Stomach smooth muscle (tissue), 2 donors: ENCODE measurements at regions not wholly inside any gene's neighbourhood (a gene's known extent, or its start where the extent isn't known, plus 50 kb on each side); places are given as distances from the start of the nearest gene placed in this dataset.

Experiments used
- H3K27ac ChIP-seq: one replicate; pipeline ENCODE4 v1.7.0; 2013; ENCODE audit warnings: mild to moderate bottlenecking, low read length, inconsistent platforms
- H3K27me3 ChIP-seq, 2 donors: one replicate each; pipeline ENCODE4 v1.7.0; 2013; ENCODE audit warnings: low read length in 2 of 2; ENCODE audit not compliant: insufficient read depth in 2 of 2, control insufficient read depth in 1 of 2
- H3K36me3 ChIP-seq, 2 donors: one replicate each; pipeline ENCODE4 v1.7.0; 2013; ENCODE audit warnings: low read length in 2 of 2; ENCODE audit not compliant: control insufficient read depth in 2 of 2, insufficient read depth in 2 of 2
- H3K4me1 ChIP-seq: one replicate; pipeline ENCODE4 v1.7.0; 2013; ENCODE audit warnings: low read length; ENCODE audit not compliant: control insufficient read depth, insufficient read depth
- H3K4me3 ChIP-seq, 2 donors: one replicate each; pipeline ENCODE4 v1.7.0; 2013; ENCODE audit warnings: low read length in 2 of 2
- H3K9ac ChIP-seq, 2 donors: one replicate each; pipeline ENCODE4 v1.7.0; 2013; ENCODE audit warnings: low read length in 2 of 2, mild to moderate bottlenecking in 1 of 2
- H3K9me3 ChIP-seq, 2 donors: one replicate each; pipeline ENCODE4 v1.7.0; 2013; ENCODE audit warnings: low read length in 2 of 2; ENCODE audit not compliant: control insufficient read depth in 2 of 2
- donor health status: healthy.
- donor health status: Pancreatic carcinoma.

DNA sequence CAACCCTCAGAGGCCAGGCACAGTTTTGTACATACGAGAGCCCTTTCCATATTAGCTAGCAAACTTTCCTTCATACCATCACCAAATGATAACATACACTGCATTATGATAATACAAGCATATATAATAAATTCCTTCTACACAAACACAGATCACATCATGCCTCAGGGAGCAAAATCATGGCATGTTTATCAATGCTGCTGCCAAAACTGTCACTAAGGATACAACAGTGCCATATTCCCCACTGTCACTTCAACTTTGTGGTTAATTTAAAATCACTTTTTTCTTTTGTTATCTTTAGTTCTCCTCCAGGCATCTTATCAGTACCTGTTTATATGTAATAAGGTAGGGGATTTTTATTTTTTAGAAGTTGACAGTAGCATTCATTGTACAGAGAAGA lies 196.3 kb downstream of the EPM2A start:
- no peak overlapping the region for H3K27ac ChIP-seq
- H3K36me3 ChIP-seq: no peaks in the 10 kb centered on the region
- H3K4me1 ChIP-seq: no peaks in the 10 kb centered on the region
- H3K9me3 ChIP-seq: no peaks in the 10 kb centered on the region
- H3K9ac ChIP-seq: no peak overlapping the region
- no peaks in the 10 kb centered on the region for H3K27me3 ChIP-seq
- H3K4me3 ChIP-seq: no peak overlapping the region

DNA sequence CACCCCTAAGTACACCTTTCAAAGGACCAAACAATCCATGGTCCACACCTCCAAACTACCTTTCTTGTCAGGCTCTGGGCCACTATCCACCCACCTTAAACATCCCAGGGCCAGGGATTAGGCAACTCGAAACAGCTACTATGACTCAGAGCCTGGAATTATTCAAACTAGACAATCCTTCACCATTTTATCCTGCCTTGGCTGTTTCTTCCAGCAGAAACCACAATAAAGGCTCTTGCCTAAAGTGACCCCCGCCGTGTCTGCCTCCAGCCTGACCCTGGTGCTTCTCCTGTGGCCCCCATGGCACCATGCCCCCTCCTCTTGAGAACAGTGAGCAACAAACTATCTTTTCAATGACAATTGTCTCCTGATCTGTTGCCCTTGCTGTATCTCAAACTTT lies 195.5 kb downstream of the EPM2A start:
- Histone ChIP-seq H3K4me1 (no peaks in the 10 kb centered on the region), H3K4me3 (no peak overlapping the region), H3K9me3 (no peaks in the 10 kb centered on the region), H3K36me3 (no peaks in the 10 kb centered on the region), H3K9ac (no peak overlapping the region), H3K27me3 (no peaks in the 10 kb centered on the region), H3K27ac (no peak overlapping the region)

DNA sequence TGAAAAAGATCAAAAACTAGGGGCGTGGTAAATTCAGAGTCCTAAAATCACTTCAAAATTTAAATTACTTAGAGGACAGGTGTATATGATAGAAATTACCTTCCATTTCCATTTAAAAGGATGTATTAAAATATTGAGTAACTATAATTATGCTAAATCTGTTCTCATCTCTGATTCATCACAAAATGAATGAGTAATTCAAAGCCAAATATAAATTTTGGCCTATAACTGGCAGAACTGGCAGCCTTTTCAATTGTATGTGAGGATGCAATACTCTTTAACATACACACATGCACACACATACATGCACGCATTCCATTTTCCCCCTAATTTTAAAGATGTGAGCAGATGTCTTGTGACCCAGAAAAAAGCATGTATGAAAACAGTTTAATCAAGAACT lies 194.6 kb downstream of the EPM2A start:
- no peak overlapping the region for H3K9ac ChIP-seq

DNA sequence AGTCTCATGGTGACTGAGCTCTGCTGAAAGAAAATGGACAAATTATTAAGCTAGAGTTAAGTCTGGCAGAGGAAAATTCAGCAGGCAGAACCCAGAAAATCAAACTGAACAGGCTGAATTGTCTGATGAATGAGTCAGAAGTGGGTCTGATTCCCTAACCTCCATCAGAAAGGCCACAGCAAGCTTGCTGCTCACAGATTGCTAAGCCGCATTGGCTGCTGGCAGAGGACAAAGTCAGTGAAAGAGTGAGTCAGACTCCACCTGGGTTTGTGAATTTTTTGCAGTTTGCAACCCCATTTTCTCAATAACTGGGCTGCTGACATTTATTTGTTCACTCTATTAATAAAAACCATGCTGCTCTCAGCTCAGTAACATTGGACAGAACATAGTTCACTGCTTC lies 191.3 kb downstream of the EPM2A start:
- H3K36me3 ChIP-seq: no peaks in the 10 kb centered on the region
- no peaks in the 10 kb centered on the region for H3K27me3 ChIP-seq
- no peak overlapping the region for H3K4me3 ChIP-seq
- no peaks in the 10 kb centered on the region for H3K4me1 ChIP-seq
- H3K9me3 ChIP-seq: no peaks in the 10 kb centered on the region
- H3K9ac ChIP-seq: no peak overlapping the region
- H3K27ac ChIP-seq: no peak overlapping the region

More for the DNA sequence above, 194.6 kb downstream of the EPM2A start:
- H3K9me3 ChIP-seq: no peaks in the 10 kb centered on the region
- H3K4me3 ChIP-seq: no peak overlapping the region
- no peaks in the 10 kb centered on the region for H3K4me1 ChIP-seq
- no peaks in the 10 kb centered on the region for H3K27me3 ChIP-seq
- H3K27ac ChIP-seq: no peak overlapping the region
- no peaks in the 10 kb centered on the region for H3K36me3 ChIP-seq

GRCh38 chr6:145544514-145544913 lies 190.8 kb downstream of the EPM2A start:
- no peak overlapping the region for H3K27ac ChIP-seq
- H3K4me1 ChIP-seq: no peaks in the 10 kb centered on the region
- no peak overlapping the region for H3K9ac ChIP-seq
- H3K27me3 ChIP-seq: no peaks in the 10 kb centered on the region
- no peak overlapping the region for H3K4me3 ChIP-seq
- no peaks in the 10 kb centered on the region for H3K9me3 ChIP-seq
- H3K36me3 ChIP-seq: no peaks in the 10 kb centered on the region

DNA sequence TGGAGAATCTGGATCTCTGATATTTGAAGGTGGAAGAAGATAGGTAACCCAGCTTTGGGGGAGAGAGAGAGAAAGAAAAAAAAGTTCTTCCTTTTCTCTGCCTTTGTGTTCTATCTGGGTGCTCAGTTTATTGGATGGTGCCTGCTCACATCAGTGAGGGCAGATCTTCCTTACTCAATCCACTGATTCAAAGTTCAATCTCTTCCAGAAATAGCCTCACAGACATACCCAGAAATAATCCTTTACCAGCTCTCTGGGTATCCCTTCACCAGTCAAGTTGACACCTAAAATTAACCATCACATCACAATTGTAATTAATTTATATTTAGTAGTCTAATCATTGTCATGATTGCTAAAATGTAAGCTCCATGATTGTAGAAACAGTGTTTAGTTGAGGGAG lies 189.1 kb downstream of the EPM2A start:
- Histone ChIP-seq H3K9me3 (no peaks in the 10 kb centered on the region), H3K27me3 (no peaks in the 10 kb centered on the region), H3K4me1 (no peaks in the 10 kb centered on the region), H3K36me3 (no peaks in the 10 kb centered on the region), H3K9ac (no peak overlapping the region), H3K4me3 (no peak overlapping the region), H3K27ac (no peak overlapping the region)

- Histone ChIP-seq H3K4me3 (no peak overlapping the region), H3K36me3 (no peaks in the 10 kb centered on the region), H3K9me3 (no peaks in the 10 kb centered on the region), H3K4me1 (no peaks in the 10 kb centered on the region), H3K27me3 (no peaks in the 10 kb centered on the region), H3K9ac (no peak overlapping the region), H3K27ac (no peak overlapping the region)
These were observed 187.6 kb downstream of the EPM2A start for GRCh38 chr6:145547594-145548335.

GRCh38 chr6:145548933-145549648 lies 186.2 kb downstream of the EPM2A start:
- H3K9ac ChIP-seq: no peak overlapping the region
- no peaks in the 10 kb centered on the region for H3K4me1 ChIP-seq
- H3K27me3 ChIP-seq: no peaks in the 10 kb centered on the region
- H3K9me3 ChIP-seq: no peaks in the 10 kb centered on the region
- no peak overlapping the region for H3K4me3 ChIP-seq
- no peak overlapping the region for H3K27ac ChIP-seq
- no peaks in the 10 kb centered on the region for H3K36me3 ChIP-seq

DNA sequence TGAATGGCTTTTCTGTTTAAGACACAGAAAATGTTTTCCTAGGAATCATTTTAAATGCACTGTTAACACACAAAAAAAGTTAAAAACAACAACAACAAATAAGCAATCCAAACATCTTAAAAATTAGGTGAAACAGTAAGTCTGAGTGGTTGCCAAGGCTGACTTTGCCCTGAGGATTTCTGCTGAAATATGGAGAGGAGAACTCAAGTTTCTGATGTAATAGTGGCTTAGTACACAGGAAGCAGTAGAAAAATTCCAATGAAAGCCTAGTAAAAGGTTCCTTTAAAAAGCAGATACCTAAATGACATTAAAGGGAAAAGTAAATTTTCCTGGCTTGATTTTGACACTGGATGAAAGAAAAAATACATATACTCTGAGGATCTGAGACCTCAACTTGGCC lies 184.2 kb downstream of the EPM2A start:
- Histone ChIP-seq H3K9ac (no peak overlapping the region), H3K9me3 (no peaks in the 10 kb centered on the region), H3K36me3 (no peaks in the 10 kb centered on the region), H3K27me3 (no peaks in the 10 kb centered on the region), H3K4me3 (no peak overlapping the region), H3K27ac (no peak overlapping the region), H3K4me1 (no peaks in the 10 kb centered on the region)

DNA sequence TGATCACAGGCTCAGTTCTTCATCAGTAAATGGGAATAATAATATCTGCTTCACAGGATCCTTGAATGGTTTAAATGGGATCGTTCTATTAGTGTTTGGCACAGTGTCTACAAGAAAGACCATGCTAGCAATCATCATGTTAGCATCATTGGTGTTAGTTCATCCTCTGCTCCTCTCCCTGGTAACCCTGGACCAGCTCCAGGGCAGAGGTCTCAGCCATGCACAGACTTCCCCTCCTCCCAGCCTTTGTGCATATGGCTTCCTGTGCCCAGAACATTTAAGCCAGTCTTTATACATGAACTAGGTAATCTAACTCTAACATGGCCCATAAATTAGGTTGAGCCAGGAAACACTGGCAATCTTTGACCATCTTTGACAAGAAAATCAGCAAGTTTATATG lies 180.2 kb downstream of the EPM2A start:
- Histone ChIP-seq H3K9me3 (no peaks in the 10 kb centered on the region), H3K27me3 (no peaks in the 10 kb centered on the region), H3K36me3 (no peaks in the 10 kb centered on the region), H3K27ac (no peak overlapping the region), H3K4me1 (no peaks in the 10 kb centered on the region), H3K9ac (no peak overlapping the region), H3K4me3 (no peak overlapping the region)

- H3K4me1 ChIP-seq: no peaks in the 10 kb centered on the region
- no peaks in the 10 kb centered on the region for H3K36me3 ChIP-seq
- no peak overlapping the region for H3K9ac ChIP-seq
- H3K9me3 ChIP-seq: no peaks in the 10 kb centered on the region
- no peaks in the 10 kb centered on the region for H3K27me3 ChIP-seq
- H3K27ac ChIP-seq: no peak overlapping the region
- no peak overlapping the region for H3K4me3 ChIP-seq
These were observed 177.8 kb downstream of the EPM2A start for GRCh38 chr6:145557474-145557873.
